Peyer's patch (tissue), 4 donors: ENCODE measurements at regions not wholly inside any gene's neighbourhood (a gene's known extent, or its start where the extent isn't known, plus 50 kb on each side); places are given as distances from the start of the nearest gene placed in this dataset.

Experiments
- DNase-seq, 3 donors: peaks; one replicate each; pipeline ENCODE4 v3.0.0-alpha.2; 2017 to 2019
- H3K27ac ChIP-seq, 4 donors: fragments of 200-600 bp; sonication (generic); one replicate each; pipeline ENCODE4 v1.5.1; 2016 to 2019
- H3K27me3 ChIP-seq, 2 donors: fragments of 200-600 bp; sonication (generic); one replicate each; pipeline ENCODE4 v1.5.1; 2019
- H3K36me3 ChIP-seq, 3 donors: fragments of 200-600 bp; sonication (generic); one replicate each; pipeline ENCODE4 v1.5.1; 2016 to 2019
- H3K4me1 ChIP-seq, 4 donors: fragments of 200-600 bp; sonication (generic); one replicate each; pipeline ENCODE4 v1.5.1; 2016 to 2019
- H3K4me3 ChIP-seq, 4 donors: fragments of 200-600 bp; sonication (generic); 1 replicate in 3 of 4; 2 replicates in 1 of 4; pipeline ENCODE4 v1.5.1; 2016 to 2019; ENCODE audit warnings: mild to moderate bottlenecking in 1 of 4
- H3K9me3 ChIP-seq, 4 donors: fragments of 200-600 bp; sonication (generic); one replicate each; pipeline ENCODE4 v1.5.1; 2016 to 2019; ENCODE audit warnings: mild to moderate bottlenecking in 1 of 4
- CTCF ChIP-seq, 6 experiments: fragments of 450-650 bp in 4 of 6; fragments of 200-600 bp in 2 of 6; sonication (generic) in 1 of 6; IDR thresholded peaks; one replicate each; pipeline ENCODE4 v1.5.1; 2017 to 2019; ENCODE audit warnings: antibody characterized with exemption in 6 of 6, mild to moderate bottlenecking in 3 of 6, moderate library complexity in 1 of 6
- POLR2A ChIP-seq, 2 donors: fragments of 450-650 bp; IDR thresholded peaks; one replicate each; pipeline ENCODE4 v1.5.1; 2017; ENCODE audit warnings: antibody characterized with exemption in 2 of 2, mild to moderate bottlenecking in 2 of 2, moderate library complexity in 2 of 2

- no peak overlapping the region for H3K27ac ChIP-seq
- no peaks in the 10 kb centered on the region for H3K36me3 ChIP-seq
- no peaks in the 10 kb centered on the region for H3K27me3 ChIP-seq
- H3K4me3 ChIP-seq, result no peak overlapping the region
- no peaks in the 10 kb centered on the region for H3K9me3 ChIP-seq
- TF ChIP-seq CTCF (IDR thresholded peaks at IDR 0.05) (no peak), POLR2A (IDR thresholded peaks at IDR 0.05) (no peak)
- DNase-seq, result no peak
- no peaks in the 10 kb centered on the region for H3K4me1 ChIP-seq
Measured at GRCh38 chr4:166259081-166259480, 386.0 kb downstream of the TLL1 start.

GRCh38 chr4:166274136-166274761, 401.2 kb downstream of the TLL1 start:
- H3K27me3 ChIP-seq, result no peaks in the 10 kb centered on the region
- H3K9me3 ChIP-seq, result no peaks in the 10 kb centered on the region
- no peaks in the 10 kb centered on the region for H3K36me3 ChIP-seq
- no peak overlapping the region for H3K4me3 ChIP-seq
- DNase-seq, result no peak
- no peaks in the 10 kb centered on the region for H3K4me1 ChIP-seq
- no peak for TF ChIP-seq POLR2A (IDR thresholded peaks at IDR 0.05)
- no peak for TF ChIP-seq CTCF (IDR thresholded peaks at IDR 0.05)
- H3K27ac ChIP-seq, result no peak overlapping the region

- H3K27me3 ChIP-seq, result no peaks in the 10 kb centered on the region
- no peaks in the 10 kb centered on the region for H3K36me3 ChIP-seq
- TF ChIP-seq POLR2A (IDR thresholded peaks at IDR 0.05), result no peak
- TF ChIP-seq CTCF (IDR thresholded peaks at IDR 0.05), result no peak
- DNase-seq, result no peak
- no peaks in the 10 kb centered on the region for H3K4me1 ChIP-seq
- no peaks in the 10 kb centered on the region for H3K9me3 ChIP-seq
- no peak overlapping the region for H3K27ac ChIP-seq
- H3K4me3 ChIP-seq, result no peak overlapping the region
Measured at GRCh38 chr4:166274775-166275174, 401.7 kb downstream of the TLL1 start.

- Histone ChIP-seq H3K36me3 (no peaks in the 10 kb centered on the region), H3K4me3 (no peak overlapping the region), H3K27ac (no peak overlapping the region), H3K9me3 (no peaks in the 10 kb centered on the region), H3K4me1 (no peaks in the 10 kb centered on the region), H3K27me3 (no peaks in the 10 kb centered on the region)
- DNase-seq, result no peak
- TF ChIP-seq POLR2A (IDR thresholded peaks at IDR 0.05) (no peak), CTCF (IDR thresholded peaks at IDR 0.05) (no peak)
Measured at GRCh38 chr4:166277401-166277800, 404.4 kb downstream of the TLL1 start.

- TF ChIP-seq POLR2A (IDR thresholded peaks at IDR 0.05), result no peak
- TF ChIP-seq CTCF (IDR thresholded peaks at IDR 0.05), result no peak
- Histone ChIP-seq H3K27me3 (no peaks in the 10 kb centered on the region), H3K4me3 (no peak overlapping the region), H3K9me3 (no peaks in the 10 kb centered on the region), H3K4me1 (no peaks in the 10 kb centered on the region), H3K36me3 (no peaks in the 10 kb centered on the region), H3K27ac (no peak overlapping the region)
- DNase-seq, result no peak
Measured at GRCh38 chr4:166277853-166278252, 404.8 kb downstream of the TLL1 start.

- Histone ChIP-seq H3K36me3 (no peaks in the 10 kb centered on the region), H3K4me1 (no peaks in the 10 kb centered on the region), H3K27me3 (no peaks in the 10 kb centered on the region)
Measured at GRCh38 chr4:166279261-166279660, 406.2 kb downstream of the TLL1 start.

More at GRCh38 chr4:166279261-166279660, 406.2 kb downstream of the TLL1 start:
- no peak for TF ChIP-seq POLR2A (IDR thresholded peaks at IDR 0.05)
- Histone ChIP-seq H3K27ac (no peak overlapping the region), H3K9me3 (no peaks in the 10 kb centered on the region), H3K4me3 (no peak overlapping the region)
- no peak for DNase-seq
